ENCODE measurements at regions not wholly inside any gene's neighbourhood (a gene's known extent, or its start where the extent isn't known, plus 50 kb on each side); places are given as distances from the start of the nearest gene placed in this dataset.

- H3K27me3 ChIP-seq (ENCODE audit: insufficient read depth, low read depth, low read length): no peaks in the 10 kb centered on the region
- no peak overlapping the region for H3K27ac ChIP-seq (ENCODE audit: low read length)
- no peak overlapping the region for H2AFZ ChIP-seq (ENCODE audit: low read depth, low read length)
- no peaks in the 10 kb centered on the region for H3K9me2 ChIP-seq (ENCODE audit: insufficient read depth, low read length)
- H4K20me1 ChIP-seq (ENCODE audit: insufficient read depth): no peaks in the 10 kb centered on the region
- H3K79me2 ChIP-seq (replicated peaks; ENCODE audit: insufficient read depth, low read length): no peaks in the 10 kb centered on the region
- no peak overlapping the region for H3K4me2 ChIP-seq (ENCODE audit: low read length)
- no peaks in the 10 kb centered on the region for H3K9me3 ChIP-seq (ENCODE audit: low read length)
- no peak for TF ChIP-seq CTCF (IDR thresholded peaks at IDR 0.05; ENCODE audit: poor library complexity, severe bottlenecking)
- TF ChIP-seq TAF1 (IDR thresholded peaks at IDR 0.05; ENCODE audit: low read depth): no peak
- no peaks in the 10 kb centered on the region for H3K36me3 ChIP-seq (ENCODE audit: insufficient read depth, low read length)
- no peak overlapping the region for H3K4me3 ChIP-seq (ENCODE audit: low read length)
- no peaks in the 10 kb centered on the region for H3F3A ChIP-seq (ENCODE audit: insufficient read depth, low read length, poor library complexity, severe bottlenecking)
- no peak overlapping the region for H3K9ac ChIP-seq (ENCODE audit: low read length)
These were observed 165.7 kb downstream of the SLCO4C1 start for GRCh38 chr5:102130386-102130785.

- H4K20me1 ChIP-seq (ENCODE audit: insufficient read depth): no peaks in the 10 kb centered on the region
- H3K36me3 ChIP-seq (ENCODE audit: insufficient read depth, low read length): no peaks in the 10 kb centered on the region
- no peaks in the 10 kb centered on the region for H3K79me2 ChIP-seq (replicated peaks; ENCODE audit: insufficient read depth, low read length)
- H3K9me2 ChIP-seq (ENCODE audit: insufficient read depth, low read length): no peaks in the 10 kb centered on the region
- no peak overlapping the region for H3K4me2 ChIP-seq (ENCODE audit: low read length)
- TF ChIP-seq MXI1 (conservative IDR thresholded peaks at IDR 0.05; ENCODE audit: poor library complexity, severe bottlenecking) (no peak), RAD21 (conservative IDR thresholded peaks at IDR 0.05) (no peak), CTCF (IDR thresholded peaks at IDR 0.05; ENCODE audit: poor library complexity, severe bottlenecking) (no peak), TAF1 (IDR thresholded peaks at IDR 0.05; ENCODE audit: low read depth) (no peak), EZH2 (IDR thresholded peaks at IDR 0.05; ENCODE audit: borderline replicate concordance, insufficient read depth, low read length, poor library complexity, severe bottlenecking) (no peak), POLR2AphosphoS5 (IDR thresholded peaks at IDR 0.05) (no peak), EP300 (conservative IDR thresholded peaks at IDR 0.05; ENCODE audit: poor library complexity, severe bottlenecking) (no peak), SMC3 (conservative IDR thresholded peaks at IDR 0.05; ENCODE audit: poor library complexity) (no peak), REST (IDR thresholded peaks at IDR 0.05; ENCODE audit: borderline replicate concordance) (no peak)
- no peak overlapping the region for H3K27ac ChIP-seq (ENCODE audit: low read length)
- no peaks in the 10 kb centered on the region for H3K9me3 ChIP-seq (ENCODE audit: low read length)
- no peaks in the 10 kb centered on the region for H3F3A ChIP-seq (ENCODE audit: insufficient read depth, low read length, poor library complexity, severe bottlenecking)
- no peaks in the 10 kb centered on the region for H3K27me3 ChIP-seq (ENCODE audit: insufficient read depth, low read depth, low read length)
- H2AFZ ChIP-seq (ENCODE audit: low read depth, low read length): no peak overlapping the region
- H3K9ac ChIP-seq (ENCODE audit: low read length): no peak overlapping the region
- no peak overlapping the region for H3K4me3 ChIP-seq (ENCODE audit: low read length)
These were observed 176.8 kb downstream of the SLCO4C1 start for GRCh38 chr5:102119252-102119651.
